HG03280 (cell line): ENCODE measurements at regions not wholly inside any gene's neighbourhood (a gene's known extent, or its start where the extent isn't known, plus 50 kb on each side); places are given as distances from the start of the nearest gene placed in this dataset.

Experiments used
- ATAC-seq: cut with Tn5 transposase; IDR thresholded peaks from one replicate; pipeline ENCODE4 v1.9.1; 2021; ENCODE audit warnings: mild to moderate bottlenecking, moderate library complexity; ENCODE audit not compliant: unreplicated experiment

DNA sequence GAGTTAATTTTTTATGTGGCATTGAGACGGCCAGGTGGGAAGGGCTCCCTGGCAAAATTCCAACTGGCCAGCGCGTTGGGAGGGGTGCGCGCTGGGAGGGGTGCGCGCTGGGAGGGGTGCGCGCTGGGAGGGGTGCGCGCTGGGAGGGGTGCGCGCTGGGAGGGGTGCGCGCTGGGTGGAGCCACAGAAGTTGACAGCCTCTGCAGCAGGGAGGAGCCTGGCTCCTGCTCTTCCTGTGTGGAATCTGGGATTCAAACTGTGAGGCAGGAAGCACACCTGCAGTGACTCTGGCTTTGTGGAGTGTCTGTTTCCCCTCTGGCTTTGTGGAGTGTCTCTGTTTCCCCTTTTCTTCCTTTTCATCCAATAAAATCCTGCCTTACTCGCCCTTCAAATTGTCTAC lies 147.9 kb upstream of the CBLN2 start:
- ATAC-seq, result no peak

GRCh38 chr18:72687736-72688135 lies 143.6 kb upstream of the CBLN2 start:
- no peak for ATAC-seq

- no peak for ATAC-seq
Observed at GRCh38 chr18:72675394-72675793, 131.3 kb upstream of the CBLN2 start.

- peak; percentile 86 for ATAC-seq
Observed at GRCh38 chr18:72674710-72675109, 130.6 kb upstream of the CBLN2 start.

- no peak for ATAC-seq
Observed at GRCh38 chr18:72673242-72673641, 129.1 kb upstream of the CBLN2 start.

- peak; percentile 50 for ATAC-seq
Observed at GRCh38 chr18:72672364-72673184, 128.4 kb upstream of the CBLN2 start.

DNA sequence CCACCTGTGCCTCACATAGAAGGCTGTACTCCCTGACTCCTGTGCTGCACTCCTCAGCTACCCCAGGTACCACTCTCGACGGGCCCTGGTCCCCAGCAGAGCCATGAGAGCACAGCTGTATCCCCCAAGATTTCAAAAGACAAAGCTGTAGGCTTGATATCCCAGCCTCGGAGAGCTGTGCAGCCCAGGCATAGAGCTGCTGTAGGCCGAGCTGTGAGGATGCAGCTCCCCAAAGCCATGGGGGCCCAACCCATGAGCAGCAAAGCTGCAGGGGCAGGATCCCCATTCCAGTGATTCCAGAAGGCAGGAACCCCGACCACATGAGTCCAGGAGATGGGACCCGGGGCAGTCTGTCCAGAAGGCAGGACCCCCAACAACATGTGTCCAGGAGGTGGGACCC lies 123.8 kb upstream of the CBLN2 start:
- ATAC-seq, result no peak

DNA sequence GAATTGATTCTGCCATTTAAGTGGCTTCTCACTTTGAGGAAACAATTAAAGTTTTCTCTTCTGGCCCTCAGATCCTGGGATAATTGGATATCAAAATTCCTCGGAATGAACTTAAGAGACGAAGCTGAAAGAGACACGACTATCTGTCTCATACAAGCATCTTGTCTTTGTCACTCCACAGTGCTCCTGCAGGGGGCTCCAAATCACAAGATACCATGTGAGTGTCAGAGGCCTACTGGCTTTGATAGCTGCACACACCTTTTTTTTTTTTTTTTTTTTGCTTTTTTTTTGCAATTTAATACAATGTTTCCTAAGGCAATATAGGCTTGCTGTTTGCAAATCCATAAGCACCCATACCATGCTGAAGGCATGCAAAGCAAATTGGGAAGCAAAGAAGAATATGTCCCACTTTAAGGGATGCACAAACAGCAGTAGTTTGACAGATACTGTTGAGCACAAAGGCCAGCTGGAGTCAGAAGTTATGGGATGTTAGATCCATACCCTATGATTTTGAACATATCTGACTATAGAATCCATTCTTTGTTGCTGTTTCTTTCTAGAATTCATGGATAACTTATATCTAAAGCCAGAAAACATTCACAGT lies 109.0 kb upstream of the CBLN2 start:
- peak; percentile 95 for ATAC-seq

DNA sequence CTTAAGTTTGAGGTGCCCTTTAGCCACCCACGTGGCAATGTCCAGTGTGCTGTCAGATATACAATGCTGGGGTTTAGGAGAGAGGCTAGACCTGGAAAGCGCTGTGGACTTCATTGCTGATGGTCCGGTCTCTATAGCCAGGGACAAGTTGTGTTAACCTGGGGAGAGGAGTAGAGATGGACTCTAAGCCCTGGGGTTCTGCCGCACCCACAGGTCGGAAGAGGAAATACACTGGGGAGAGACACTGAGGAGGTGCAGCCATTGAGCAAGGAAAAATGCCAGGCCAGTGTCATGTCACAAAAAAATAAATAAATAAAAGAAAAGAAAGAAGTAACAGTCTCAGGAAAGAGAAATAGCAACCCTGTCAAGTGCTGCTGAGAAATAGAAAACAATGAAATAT lies 106.9 kb upstream of the CBLN2 start:
- ATAC-seq, result no peak

- no peak for ATAC-seq
Observed at GRCh38 chr18:72648481-72648960, 104.4 kb upstream of the CBLN2 start.

- ATAC-seq, result no peak
Observed at GRCh38 chr18:72648079-72648478, 103.9 kb upstream of the CBLN2 start.

DNA sequence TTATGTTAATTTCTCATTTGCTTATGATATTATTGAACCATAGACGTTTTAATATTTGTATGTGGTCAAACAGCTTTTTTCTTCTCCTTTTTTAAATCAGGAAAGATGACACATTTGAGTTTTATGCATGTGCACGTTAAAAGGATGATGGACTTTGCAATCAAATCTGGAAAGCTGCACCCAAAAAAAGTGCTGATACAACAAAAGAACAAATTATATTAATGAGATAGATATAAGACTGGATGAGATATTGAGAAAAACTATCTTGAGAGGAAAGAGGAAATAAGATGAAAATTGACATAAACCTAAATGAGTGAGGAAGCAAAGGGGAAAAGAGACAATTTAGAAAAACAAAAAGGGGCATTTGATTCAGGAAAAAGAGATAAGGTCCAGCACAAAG lies 96.4 kb upstream of the CBLN2 start:
- no peak for ATAC-seq

- no peak for ATAC-seq
Observed at GRCh38 chr18:72638376-72638775, 94.2 kb upstream of the CBLN2 start.

DNA sequence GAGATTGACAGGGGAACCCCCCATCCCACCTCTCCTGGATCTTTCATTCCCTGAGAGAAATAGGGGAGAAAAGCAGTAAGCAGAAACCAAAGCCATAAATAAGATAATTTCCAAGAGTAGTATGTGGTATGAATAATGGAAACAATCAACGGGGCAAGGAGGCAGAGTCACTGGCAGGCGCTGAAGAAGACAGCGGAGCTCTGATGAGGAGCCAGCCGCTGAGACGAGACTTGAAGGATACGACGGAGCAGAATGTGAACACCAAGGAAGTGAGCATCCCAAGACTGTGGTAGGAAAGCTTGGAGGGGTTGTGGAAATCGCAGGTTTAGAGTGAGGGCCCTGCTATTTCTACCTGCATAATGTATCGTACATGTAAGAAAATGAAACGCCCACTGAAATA lies 93.6 kb upstream of the CBLN2 start:
- ATAC-seq, result no peak

GRCh38 chr18:72637299-72637698 lies 93.2 kb upstream of the CBLN2 start:
- ATAC-seq, result no peak

GRCh38 chr18:72636611-72637010 lies 92.5 kb upstream of the CBLN2 start:
- ATAC-seq, result no peak

- ATAC-seq, result no peak
Observed at GRCh38 chr18:72634500-72634899, 90.4 kb upstream of the CBLN2 start.

GRCh38 chr18:72630991-72631390 lies 86.8 kb upstream of the CBLN2 start:
- no peak for ATAC-seq

DNA sequence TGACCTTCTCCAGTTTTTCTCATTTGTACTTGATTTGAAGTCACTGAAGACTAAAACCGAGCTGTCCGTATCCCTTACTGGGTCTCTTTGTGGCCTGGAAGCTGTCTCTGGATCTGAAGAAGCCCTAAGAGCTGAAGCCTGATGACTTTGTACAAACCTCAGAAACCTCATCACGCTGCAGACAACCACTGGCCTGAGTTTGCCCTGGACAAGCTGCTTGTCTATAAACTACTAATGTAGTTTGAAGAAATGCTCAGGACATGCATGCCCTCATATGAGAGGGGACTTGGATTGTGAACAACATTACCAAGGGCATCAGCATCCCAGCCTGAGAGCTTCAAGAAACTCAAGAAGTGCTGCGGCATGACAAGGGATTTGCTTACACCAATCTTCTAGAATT lies 79.3 kb upstream of the CBLN2 start:
- no peak for ATAC-seq

GRCh38 chr18:72613534-72613930 lies 69.4 kb upstream of the CBLN2 start:
- ATAC-seq, result no peak

- ATAC-seq, result no peak
Observed at GRCh38 chr18:72612894-72613533, 68.9 kb upstream of the CBLN2 start.

GRCh38 chr18:72605376-72605775 lies 61.2 kb upstream of the CBLN2 start:
- no peak for ATAC-seq
